ENCODE measurements at regions not wholly inside any gene's neighbourhood (a gene's known extent, or its start where the extent isn't known, plus 50 kb on each side); places are given as distances from the start of the nearest gene placed in this dataset.
A peak's percentile ranks its signal among the peaks of the same experiment; 100 is the strongest.

GRCh38 chr9:38129366-38129765, 60.3 kb upstream of the SHB start:
- POLR2A ChIA-PET, result no interaction called here
- H3K4me1 ChIP-seq (ENCODE audit: insufficient read depth, low read length), result no peaks in the 10 kb centered on the region
- H3K27me3 ChIP-seq (ENCODE audit: control insufficient read depth in 1 of 2, insufficient read depth in 2 of 2, low read length in 2 of 2), result peaks cover 2 to 27% of the 10 kb centered on the region in 2 experiments; a peak in 2 of 5 replicates
- H3K27ac ChIP-seq (ENCODE audit: extremely low read length, insufficient read depth, low read length), result no peak overlapping the region
- H3K4me2 ChIP-seq (ENCODE audit: low read depth, low read length), result no peak overlapping the region
- in situ Hi-C loops (cut with HindIII; ENCODE audit: extremely low pct_ligation_motif_present, low pct_unique_long_range_greater_than_20kb), result no loop called here
- H3K4me3 ChIP-seq (replicated peaks in 1 of 3; ENCODE audit: insufficient read depth in 1 of 3, low read depth in 2 of 3, low read length in 3 of 3), result no peak overlapping the region
- intact Hi-C loops (cut with micrococcal nuclease; ENCODE audit: unreplicated experiment), result no loop called here
- ATAC-seq (no peak), FAIRE-seq (no peak), DNase-seq (ENCODE audit: low spot score) (no peak)
- WGBS (ENCODE audit: low lambda C conversion rate), result 59% methylated on average over 6 of the region's 6 CpGs
- H4K20me1 ChIP-seq (ENCODE audit: insufficient read depth, low read length), result no peaks in the 10 kb centered on the region
- no TSS peak for BruUV-seq (replicated peaks)
- H3K9me3 ChIP-seq (ENCODE audit: low read length), result no peaks in the 10 kb centered on the region
- CTCF ChIA-PET (ENCODE audit: low intra/inter-chr PET ratio, low total read pairs), result no interaction called here
- H2AFZ ChIP-seq (ENCODE audit: low read length), result no peak overlapping the region
- no peaks in the 10 kb centered on the region for H3K36me3 ChIP-seq (replicated peaks in 1 of 2; ENCODE audit: control insufficient read depth in 1 of 2, insufficient read depth in 2 of 2, low read length in 2 of 2)
- no peak overlapping the region for H3K9ac ChIP-seq (ENCODE audit: insufficient read depth, low read depth, low read length)
- H3K79me2 ChIP-seq (ENCODE audit: insufficient read depth, low read length), result no peaks in the 10 kb centered on the region
- TF ChIP-seq NCOA5 (CRISPR knock-in tag; IDR thresholded peaks at IDR 0.05) (no peak), TGIF2 (CRISPR knock-in tag; IDR thresholded peaks at IDR 0.05) (no peak), ZNF557 (CRISPR knock-in tag; IDR thresholded peaks at IDR 0.05) (no peak)

GRCh38 chr9:38128752-38129270, 59.8 kb upstream of the SHB start:
- H3K9me3 ChIP-seq (ENCODE audit: low read length), result no peaks in the 10 kb centered on the region
- no peak overlapping the region for H3K9ac ChIP-seq (ENCODE audit: insufficient read depth, low read depth, low read length)
- in situ Hi-C loops (cut with HindIII; ENCODE audit: extremely low pct_ligation_motif_present, low pct_unique_long_range_greater_than_20kb), result no loop called here
- BruUV-seq (replicated peaks), result no TSS peak
- FAIRE-seq, result no peak
- ChIA-PET CTCF (ENCODE audit: low intra/inter-chr PET ratio, low total read pairs) (no interaction called here), POLR2A (no interaction called here)
- no peak overlapping the region for H2AFZ ChIP-seq (ENCODE audit: low read length)
- TF ChIP-seq NCOA1 (CRISPR knock-in tag; IDR thresholded peaks at IDR 0.05) (no peak), ATM (IDR thresholded peaks at IDR 0.05; ENCODE audit: borderline replicate concordance) (0 out of 2 replicates have a peak, but pooled peaks have one; percentile 9)
- H3K27me3 ChIP-seq (ENCODE audit: control insufficient read depth in 1 of 2, insufficient read depth in 2 of 2, low read length in 2 of 2), result peaks cover 2 to 27% of the 10 kb centered on the region in 2 experiments; a peak in 2 of 5 replicates
- WGBS (ENCODE audit: low lambda C conversion rate), result 37% methylated on average over 5 of the region's 5 CpGs
- no peaks in the 10 kb centered on the region for H3K4me1 ChIP-seq (ENCODE audit: insufficient read depth, low read length)
- intact Hi-C loops (cut with micrococcal nuclease; ENCODE audit: unreplicated experiment), result no loop called here
- no peak overlapping the region for H3K4me2 ChIP-seq (ENCODE audit: low read depth, low read length)
- H3K36me3 ChIP-seq (replicated peaks in 1 of 2; ENCODE audit: control insufficient read depth in 1 of 2, insufficient read depth in 2 of 2, low read length in 2 of 2), result no peaks in the 10 kb centered on the region
- ATAC-seq, result no peak
- no peaks in the 10 kb centered on the region for H3K79me2 ChIP-seq (ENCODE audit: insufficient read depth, low read length)
- H4K20me1 ChIP-seq (ENCODE audit: insufficient read depth, low read length), result no peaks in the 10 kb centered on the region
- DNase-seq (ENCODE audit: low spot score), result no peak
- no peak overlapping the region for H3K4me3 ChIP-seq (replicated peaks in 1 of 3; ENCODE audit: insufficient read depth in 1 of 3, low read depth in 2 of 3, low read length in 3 of 3)
- no peak overlapping the region for H3K27ac ChIP-seq (ENCODE audit: extremely low read length, insufficient read depth, low read length)
